ENCODE measurements at regions not wholly inside any gene's neighbourhood (a gene's known extent, or its start where the extent isn't known, plus 50 kb on each side); places are given as distances from the start of the nearest gene placed in this dataset.

GRCh38 chr18:55138401-55138800 lies 179.1 kb upstream of the CCDC68 start:
- Mint-ChIP-seq H3K27me3 (no peaks in the 10 kb centered on the region), H3K4me3 (no peak overlapping the region), H3K4me1 (ENCODE audit: low read depth in 2 of 2) (no peaks in the 10 kb centered on the region), H3K27ac (no peak overlapping the region), H3K9me3 (peaks cover 2% of the 10 kb centered on the region in 2 donors), H3K36me3 (ENCODE audit: insufficient read depth) (no peaks in the 10 kb centered on the region)
- no peak for ATAC-seq (replicated peaks)
- no peak for DNase-seq

- no peak for ATAC-seq (replicated peaks)
- Mint-ChIP-seq H3K27me3 (no peaks in the 10 kb centered on the region), H3K27ac (no peak overlapping the region), H3K36me3 (ENCODE audit: insufficient read depth) (no peaks in the 10 kb centered on the region), H3K9me3 (peaks cover 4 to 8% of the 10 kb centered on the region in 2 donors), H3K4me1 (ENCODE audit: low read depth in 2 of 2) (no peaks in the 10 kb centered on the region), H3K4me3 (no peak overlapping the region)
- no peak for DNase-seq
Observed at GRCh38 chr18:55137602-55138001, 178.3 kb upstream of the CCDC68 start.

GRCh38 chr18:55136864-55137263 lies 177.6 kb upstream of the CCDC68 start:
- DNase-seq (no peak), ATAC-seq (replicated peaks) (no peak)
- H3K27ac Mint-ChIP-seq = no peak overlapping the region
- H3K9me3 Mint-ChIP-seq = peaks cover 4 to 8% of the 10 kb centered on the region in 2 donors
- H3K4me1 Mint-ChIP-seq (ENCODE audit: low read depth in 2 of 2) = no peaks in the 10 kb centered on the region
- no peaks in the 10 kb centered on the region for H3K27me3 Mint-ChIP-seq
- H3K4me3 Mint-ChIP-seq = no peak overlapping the region
- no peaks in the 10 kb centered on the region for H3K36me3 Mint-ChIP-seq (ENCODE audit: insufficient read depth)

GRCh38 chr18:55136258-55136657 lies 177.0 kb upstream of the CCDC68 start:
- Mint-ChIP-seq H3K9me3 (peaks cover 4 to 8% of the 10 kb centered on the region in 2 donors), H3K4me3 (no peak overlapping the region), H3K4me1 (ENCODE audit: low read depth in 2 of 2) (no peaks in the 10 kb centered on the region), H3K27ac (no peak overlapping the region), H3K27me3 (no peaks in the 10 kb centered on the region), H3K36me3 (ENCODE audit: insufficient read depth) (no peaks in the 10 kb centered on the region)
- no peak for DNase-seq
- no peak for ATAC-seq (replicated peaks)

- ATAC-seq (replicated peaks) (no peak), DNase-seq (no peak)
- Mint-ChIP-seq H3K9me3 (peaks cover 5 to 8% of the 10 kb centered on the region in 2 donors), H3K36me3 (ENCODE audit: insufficient read depth) (no peaks in the 10 kb centered on the region), H3K4me1 (ENCODE audit: low read depth in 2 of 2) (no peaks in the 10 kb centered on the region), H3K27ac (no peak overlapping the region), H3K27me3 (no peaks in the 10 kb centered on the region), H3K4me3 (no peak overlapping the region)
Observed at GRCh38 chr18:55133378-55133777, 174.1 kb upstream of the CCDC68 start.

- H3K27me3 Mint-ChIP-seq = no peaks in the 10 kb centered on the region
- no peak overlapping the region for H3K4me3 Mint-ChIP-seq
- peaks cover 5 to 16% of the 10 kb centered on the region in 2 donors for H3K9me3 Mint-ChIP-seq
- no peaks in the 10 kb centered on the region for H3K36me3 Mint-ChIP-seq (ENCODE audit: insufficient read depth)
- DNase-seq (no peak), ATAC-seq (replicated peaks) (no peak)
- H3K27ac Mint-ChIP-seq = no peak overlapping the region
- no peaks in the 10 kb centered on the region for H3K4me1 Mint-ChIP-seq (ENCODE audit: low read depth in 2 of 2)
Observed at GRCh38 chr18:55128437-55128836, 169.2 kb upstream of the CCDC68 start.

GRCh38 chr18:55124078-55124763 lies 165.0 kb upstream of the CCDC68 start:
- Mint-ChIP-seq H3K4me1 (ENCODE audit: low read depth in 2 of 2) (no peaks in the 10 kb centered on the region), H3K27me3 (no peaks in the 10 kb centered on the region), H3K27ac (no peak overlapping the region), H3K36me3 (ENCODE audit: insufficient read depth) (no peaks in the 10 kb centered on the region), H3K4me3 (no peak overlapping the region), H3K9me3 (peaks cover 3 to 10% of the 10 kb centered on the region in 2 donors)
- ATAC-seq (replicated peaks) (no peak), DNase-seq (no peak)

GRCh38 chr18:55123361-55123760 lies 164.1 kb upstream of the CCDC68 start:
- peaks cover 2 to 10% of the 10 kb centered on the region in 2 donors for H3K9me3 Mint-ChIP-seq
- ATAC-seq (replicated peaks) (no peak), DNase-seq (no peak)
- H3K36me3 Mint-ChIP-seq (ENCODE audit: insufficient read depth) = no peaks in the 10 kb centered on the region
- no peak overlapping the region for H3K27ac Mint-ChIP-seq
- no peaks in the 10 kb centered on the region for H3K4me1 Mint-ChIP-seq (ENCODE audit: low read depth in 2 of 2)
- H3K27me3 Mint-ChIP-seq = no peaks in the 10 kb centered on the region
- H3K4me3 Mint-ChIP-seq = no peak overlapping the region

- ATAC-seq (replicated peaks) = no peak
- no peak overlapping the region for H3K27ac Mint-ChIP-seq
- H3K4me3 Mint-ChIP-seq = no peak overlapping the region
Observed at GRCh38 chr18:55121397-55122170, 162.3 kb upstream of the CCDC68 start.

GRCh38 chr18:55120896-55121295 lies 161.6 kb upstream of the CCDC68 start:
- H3K27ac Mint-ChIP-seq = no peak overlapping the region
- no peaks in the 10 kb centered on the region for H3K36me3 Mint-ChIP-seq (ENCODE audit: insufficient read depth)
- no peak overlapping the region for H3K4me3 Mint-ChIP-seq
- DNase-seq (no peak), ATAC-seq (replicated peaks) (no peak)
- H3K9me3 Mint-ChIP-seq = no peaks in the 10 kb centered on the region
- no peaks in the 10 kb centered on the region for H3K4me1 Mint-ChIP-seq (ENCODE audit: low read depth in 2 of 2)
- no peaks in the 10 kb centered on the region for H3K27me3 Mint-ChIP-seq

More at GRCh38 chr18:55121397-55122170, 162.3 kb upstream of the CCDC68 start:
- no peak for DNase-seq
- no peaks in the 10 kb centered on the region for H3K9me3 Mint-ChIP-seq
- no peaks in the 10 kb centered on the region for H3K27me3 Mint-ChIP-seq
- H3K36me3 Mint-ChIP-seq (ENCODE audit: insufficient read depth) = no peaks in the 10 kb centered on the region
- no peaks in the 10 kb centered on the region for H3K4me1 Mint-ChIP-seq (ENCODE audit: low read depth in 2 of 2)

GRCh38 chr18:55119434-55119833 lies 160.2 kb upstream of the CCDC68 start:
- no peaks in the 10 kb centered on the region for H3K36me3 Mint-ChIP-seq (ENCODE audit: insufficient read depth)
- H3K4me3 Mint-ChIP-seq = no peak overlapping the region
- no peaks in the 10 kb centered on the region for H3K27me3 Mint-ChIP-seq
- no peaks in the 10 kb centered on the region for H3K4me1 Mint-ChIP-seq (ENCODE audit: low read depth in 2 of 2)
- peaks cover 0 to 2% of the 10 kb centered on the region in 2 donors for H3K9me3 Mint-ChIP-seq
- no peak overlapping the region for H3K27ac Mint-ChIP-seq
- ATAC-seq (replicated peaks) (no peak), DNase-seq (no peak)

GRCh38 chr18:55119016-55119415 lies 159.8 kb upstream of the CCDC68 start:
- Mint-ChIP-seq H3K27ac (no peak overlapping the region), H3K4me1 (ENCODE audit: low read depth in 2 of 2) (no peaks in the 10 kb centered on the region), H3K9me3 (peaks cover 0 to 2% of the 10 kb centered on the region in 2 donors), H3K36me3 (ENCODE audit: insufficient read depth) (no peaks in the 10 kb centered on the region), H3K4me3 (no peak overlapping the region), H3K27me3 (no peaks in the 10 kb centered on the region)
- DNase-seq (no peak), ATAC-seq (replicated peaks) (no peak)

- Mint-ChIP-seq H3K36me3 (ENCODE audit: insufficient read depth) (no peaks in the 10 kb centered on the region), H3K4me1 (ENCODE audit: low read depth in 2 of 2) (no peaks in the 10 kb centered on the region), H3K4me3 (no peak overlapping the region), H3K27me3 (no peaks in the 10 kb centered on the region), H3K9me3 (peaks cover 0 to 2% of the 10 kb centered on the region in 2 donors), H3K27ac (no peak overlapping the region)
- DNase-seq (no peak), ATAC-seq (replicated peaks) (no peak)
Observed at GRCh38 chr18:55116863-55117262, 157.6 kb upstream of the CCDC68 start.

- no peak overlapping the region for H3K4me3 Mint-ChIP-seq
Observed at GRCh38 chr18:55115606-55116005, 156.3 kb upstream of the CCDC68 start.

More at GRCh38 chr18:55115606-55116005, 156.3 kb upstream of the CCDC68 start:
- DNase-seq (no peak), ATAC-seq (replicated peaks) (no peak)
- no peak overlapping the region for H3K27ac Mint-ChIP-seq
- no peaks in the 10 kb centered on the region for H3K27me3 Mint-ChIP-seq
- no peaks in the 10 kb centered on the region for H3K36me3 Mint-ChIP-seq (ENCODE audit: insufficient read depth)
- no peaks in the 10 kb centered on the region for H3K4me1 Mint-ChIP-seq (ENCODE audit: low read depth in 2 of 2)
- peaks cover 0 to 2% of the 10 kb centered on the region in 2 donors for H3K9me3 Mint-ChIP-seq

Data from effector memory CD8-positive, alpha-beta T cell (primary cell).